ENCODE measurements at regions not wholly inside any gene's neighbourhood (a gene's known extent, or its start where the extent isn't known, plus 50 kb on each side); places are given as distances from the start of the nearest gene placed in this dataset.

DNA sequence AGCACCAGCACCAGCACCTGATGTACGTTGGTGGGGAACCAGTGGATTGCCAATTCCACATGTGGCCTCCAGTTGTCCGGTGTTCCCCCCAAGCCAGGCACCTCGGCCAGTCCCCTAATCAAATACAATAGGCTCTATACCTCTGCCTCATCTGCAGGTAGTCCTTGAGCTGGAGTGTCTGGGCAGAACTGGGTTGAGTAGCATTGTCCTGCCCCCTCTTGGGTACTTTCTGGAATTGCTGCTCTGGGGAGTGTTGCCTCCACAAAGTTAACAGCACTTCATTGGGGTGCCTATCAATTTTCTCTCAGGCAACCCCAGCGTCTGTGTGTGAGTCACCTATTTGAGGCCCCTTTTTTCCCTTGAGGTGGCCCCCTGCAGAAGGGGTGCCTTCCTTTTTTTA is 413.0 kb upstream of the LARGE1 start:
- no peak overlapping the region for H3K4me3 Mint-ChIP-seq
- intact Hi-C loops (cut with DNase I, micrococcal nuclease) = no loop called here
- Histone ChIP-seq H3K4me1 (ENCODE audit: insufficient read depth, low read length) (no peaks in the 10 kb centered on the region), H3K4me3 (ENCODE audit: low read length) (no peak overlapping the region), H3K27me3 (ENCODE audit: control insufficient read depth in 1 of 2, insufficient read depth in 2 of 2, low read length in 2 of 2) (no peaks in the 10 kb centered on the region), H3K27ac (ENCODE audit: low read depth in 1 of 2, low read length in 2 of 2) (no peak overlapping the region), H3K36me3 (ENCODE audit: insufficient read depth, low read length) (no peaks in the 10 kb centered on the region), H3K9me3 (ENCODE audit: control insufficient read depth in 1 of 2, insufficient read depth in 1 of 2, low read length in 2 of 2) (peaks cover 16 to 19% of the 10 kb centered on the region in 2 experiments)
- DNase-seq = no peak
- ATAC-seq (ENCODE audit: poor library complexity) = no peak
- no peaks in the 10 kb centered on the region for H3K4me1 Mint-ChIP-seq (ENCODE audit: low read depth)
- H3K36me3 Mint-ChIP-seq (ENCODE audit: low read depth) = no peaks in the 10 kb centered on the region
- H3K27me3 Mint-ChIP-seq = no peaks in the 10 kb centered on the region
- CTCF ChIA-PET = no interaction called here
- TF ChIP-seq, protein P1, sequence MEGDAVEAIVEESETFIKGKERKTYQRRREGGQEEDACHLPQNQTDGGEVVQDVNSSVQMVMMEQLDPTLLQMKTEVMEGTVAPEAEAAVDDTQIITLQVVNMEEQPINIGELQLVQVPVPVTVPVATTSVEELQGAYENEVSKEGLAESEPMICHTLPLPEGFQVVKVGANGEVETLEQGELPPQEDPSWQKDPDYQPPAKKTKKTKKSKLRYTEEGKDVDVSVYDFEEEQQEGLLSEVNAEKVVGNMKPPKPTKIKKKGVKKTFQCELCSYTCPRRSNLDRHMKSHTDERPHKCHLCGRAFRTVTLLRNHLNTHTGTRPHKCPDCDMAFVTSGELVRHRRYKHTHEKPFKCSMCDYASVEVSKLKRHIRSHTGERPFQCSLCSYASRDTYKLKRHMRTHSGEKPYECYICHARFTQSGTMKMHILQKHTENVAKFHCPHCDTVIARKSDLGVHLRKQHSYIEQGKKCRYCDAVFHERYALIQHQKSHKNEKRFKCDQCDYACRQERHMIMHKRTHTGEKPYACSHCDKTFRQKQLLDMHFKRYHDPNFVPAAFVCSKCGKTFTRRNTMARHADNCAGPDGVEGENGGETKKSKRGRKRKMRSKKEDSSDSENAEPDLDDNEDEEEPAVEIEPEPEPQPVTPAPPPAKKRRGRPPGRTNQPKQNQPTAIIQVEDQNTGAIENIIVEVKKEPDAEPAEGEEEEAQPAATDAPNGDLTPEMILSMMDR (IDR thresholded peaks at IDR 0.05) = no peak
- H3K9me3 Mint-ChIP-seq = peaks cover 15% of the 10 kb centered on the region
- POLR2A ChIA-PET = no interaction called here
- no peak overlapping the region for H3K27ac Mint-ChIP-seq

DNA sequence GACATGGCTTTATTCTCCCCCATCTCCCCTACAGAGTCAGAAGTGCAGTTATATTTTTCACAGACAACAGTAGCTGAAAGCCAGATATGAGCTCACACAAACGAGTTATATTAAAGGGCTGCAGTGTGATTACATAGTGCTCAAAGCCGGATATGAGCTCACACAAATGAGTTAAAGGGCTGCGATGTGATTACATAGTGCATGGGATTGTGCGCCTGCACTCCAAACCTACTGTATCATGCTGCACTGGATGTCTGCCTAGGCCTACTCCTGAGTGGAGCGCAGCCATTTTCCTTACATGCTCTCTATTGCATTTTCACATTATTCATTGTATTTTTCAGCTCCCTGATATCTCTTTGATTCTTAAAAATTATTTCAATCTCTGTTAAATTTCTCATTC is 414.6 kb upstream of the LARGE1 start:
- CTCF ChIA-PET = no interaction called here
- Mint-ChIP-seq H3K9me3 (peaks cover 15% of the 10 kb centered on the region), H3K36me3 (ENCODE audit: low read depth) (no peaks in the 10 kb centered on the region), H3K4me1 (ENCODE audit: low read depth) (no peaks in the 10 kb centered on the region), H3K27me3 (no peaks in the 10 kb centered on the region), H3K27ac (no peak overlapping the region), H3K4me3 (no peak overlapping the region)
- Histone ChIP-seq H3K4me1 (ENCODE audit: insufficient read depth, low read length) (no peaks in the 10 kb centered on the region), H3K9me3 (ENCODE audit: control insufficient read depth in 1 of 2, insufficient read depth in 1 of 2, low read length in 2 of 2) (peaks cover 16 to 19% of the 10 kb centered on the region in 2 experiments), H3K27me3 (ENCODE audit: control insufficient read depth in 1 of 2, insufficient read depth in 2 of 2, low read length in 2 of 2) (no peaks in the 10 kb centered on the region), H3K4me3 (ENCODE audit: low read length) (no peak overlapping the region), H3K27ac (ENCODE audit: low read depth in 1 of 2, low read length in 2 of 2) (no peak overlapping the region), H3K36me3 (ENCODE audit: insufficient read depth, low read length) (no peaks in the 10 kb centered on the region)
- intact Hi-C loops (cut with DNase I, micrococcal nuclease) = no loop called here
- DNase-seq (no peak), ATAC-seq (ENCODE audit: poor library complexity) (no peak)
- TF ChIP-seq, protein P1 (IDR thresholded peaks at IDR 0.05) = no peak
- POLR2A ChIA-PET = no interaction called here

DNA sequence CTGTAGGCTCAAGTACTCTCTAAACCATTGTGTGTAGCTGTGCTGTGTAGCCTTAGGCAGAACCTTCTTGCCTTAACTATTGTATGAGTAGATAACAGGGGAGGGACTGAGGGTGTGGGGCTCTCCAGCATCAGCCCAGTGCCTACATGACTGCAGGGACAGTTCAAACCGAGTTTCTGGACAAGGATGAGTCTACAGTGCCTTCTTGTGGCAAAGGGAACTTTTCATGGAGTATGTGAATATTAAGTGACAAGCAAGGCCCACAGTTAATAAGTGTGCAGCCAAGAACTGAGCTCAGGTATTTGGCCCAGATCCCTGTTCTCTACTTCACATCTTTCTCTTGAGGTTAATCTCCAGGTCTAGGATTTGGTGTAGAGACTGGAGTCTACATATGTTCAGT is 424.4 kb upstream of the LARGE1 start:
- Histone ChIP-seq H3K4me3 (ENCODE audit: low read length) (no peak overlapping the region), H3K36me3 (ENCODE audit: insufficient read depth, low read length) (no peaks in the 10 kb centered on the region), H3K4me1 (ENCODE audit: insufficient read depth, low read length) (no peaks in the 10 kb centered on the region), H3K9me3 (ENCODE audit: control insufficient read depth in 1 of 2, insufficient read depth in 1 of 2, low read length in 2 of 2) (no peaks in the 10 kb centered on the region), H3K27ac (ENCODE audit: low read depth in 1 of 2, low read length in 2 of 2) (no peak overlapping the region), H3K27me3 (ENCODE audit: control insufficient read depth in 1 of 2, insufficient read depth in 2 of 2, low read length in 2 of 2) (no peaks in the 10 kb centered on the region)
- ChIA-PET POLR2A (no interaction called here), CTCF (no interaction called here)
- TF ChIP-seq, protein P1 (IDR thresholded peaks at IDR 0.05) = no peak
- Mint-ChIP-seq H3K27ac (no peak overlapping the region), H3K4me1 (ENCODE audit: low read depth) (no peaks in the 10 kb centered on the region), H3K4me3 (no peak overlapping the region), H3K9me3 (peaks cover 3% of the 10 kb centered on the region), H3K36me3 (ENCODE audit: low read depth) (no peaks in the 10 kb centered on the region), H3K27me3 (peaks cover 7% of the 10 kb centered on the region)
- DNase-seq = no peak
- intact Hi-C loops (cut with DNase I, micrococcal nuclease) = no loop called here
- ATAC-seq (ENCODE audit: poor library complexity) = no peak
